ENCODE measurements at regions not wholly inside any gene's neighbourhood (a gene's known extent, or its start where the extent isn't known, plus 50 kb on each side); places are given as distances from the start of the nearest gene placed in this dataset.

DNA sequence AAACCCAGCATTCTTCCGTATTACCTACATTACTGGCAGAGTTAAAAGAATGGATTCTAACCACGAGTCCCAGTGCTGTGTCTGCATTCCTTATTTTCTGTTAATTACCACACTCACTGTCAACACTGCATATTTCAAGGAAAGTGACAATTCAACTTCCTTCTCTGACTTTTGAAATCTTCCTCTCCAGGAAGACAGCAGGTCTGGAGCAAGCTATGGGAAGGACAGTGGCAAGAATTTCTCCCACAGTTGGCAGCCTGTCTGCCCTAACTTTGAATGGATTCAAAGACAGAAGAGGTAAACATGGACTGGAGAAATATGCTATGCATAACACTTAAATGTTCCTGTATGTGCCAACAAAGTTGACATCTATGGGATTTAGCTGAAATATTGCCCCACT lies 700.5 kb upstream of the CHAC2 start:
- TF ChIP-seq EZH2 (optimal IDR thresholded peaks at IDR 0.05; ENCODE audit: low read depth, low read length) (no peak), EZH2phosphoT487 (IDR thresholded peaks at IDR 0.05; ENCODE audit: low read length) (no peak)
- TF ChIP-seq, protein P1, sequence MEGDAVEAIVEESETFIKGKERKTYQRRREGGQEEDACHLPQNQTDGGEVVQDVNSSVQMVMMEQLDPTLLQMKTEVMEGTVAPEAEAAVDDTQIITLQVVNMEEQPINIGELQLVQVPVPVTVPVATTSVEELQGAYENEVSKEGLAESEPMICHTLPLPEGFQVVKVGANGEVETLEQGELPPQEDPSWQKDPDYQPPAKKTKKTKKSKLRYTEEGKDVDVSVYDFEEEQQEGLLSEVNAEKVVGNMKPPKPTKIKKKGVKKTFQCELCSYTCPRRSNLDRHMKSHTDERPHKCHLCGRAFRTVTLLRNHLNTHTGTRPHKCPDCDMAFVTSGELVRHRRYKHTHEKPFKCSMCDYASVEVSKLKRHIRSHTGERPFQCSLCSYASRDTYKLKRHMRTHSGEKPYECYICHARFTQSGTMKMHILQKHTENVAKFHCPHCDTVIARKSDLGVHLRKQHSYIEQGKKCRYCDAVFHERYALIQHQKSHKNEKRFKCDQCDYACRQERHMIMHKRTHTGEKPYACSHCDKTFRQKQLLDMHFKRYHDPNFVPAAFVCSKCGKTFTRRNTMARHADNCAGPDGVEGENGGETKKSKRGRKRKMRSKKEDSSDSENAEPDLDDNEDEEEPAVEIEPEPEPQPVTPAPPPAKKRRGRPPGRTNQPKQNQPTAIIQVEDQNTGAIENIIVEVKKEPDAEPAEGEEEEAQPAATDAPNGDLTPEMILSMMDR (IDR thresholded peaks at IDR 0.05; ENCODE audit: low read length) = no peak
